NCI-H446 treated with DMSO at 0.1 percent for 48 hours (cell line): ENCODE measurements at regions not wholly inside any gene's neighbourhood (a gene's known extent, or its start where the extent isn't known, plus 50 kb on each side); places are given as distances from the start of the nearest gene placed in this dataset.
"Not testable (repeated sequence)": the region's sequence is repeated elsewhere in the genome, so short reads cannot be mapped to it uniquely, and the experiment has no call there.

ENCODE experiments used
- DNase-seq: peaks from one replicate; lab custom pipeline; 2025; lab: John Stamatoyannopoulos, UW

GRCh38 chr2:65605743-65606058 lies 173.3 kb upstream of the SPRED2 start:
- DNase-seq, result no peak

GRCh38 chr2:65605058-65605742 lies 172.8 kb upstream of the SPRED2 start:
- DNase-seq, result no peak

GRCh38 chr2:65604246-65604645 lies 171.8 kb upstream of the SPRED2 start:
- DNase-seq, result no peak

GRCh38 chr2:65602603-65603235 lies 170.3 kb upstream of the SPRED2 start:
- peak; percentile 74 for DNase-seq

- DNase-seq, result not testable (repeated sequence)
Observed at GRCh38 chr2:65600871-65601270, 168.5 kb upstream of the SPRED2 start.

GRCh38 chr2:65600351-65600750 lies 168.0 kb upstream of the SPRED2 start:
- not testable (repeated sequence) for DNase-seq

- no peak for DNase-seq
Observed at GRCh38 chr2:65599693-65600092, 167.3 kb upstream of the SPRED2 start.

GRCh38 chr2:65598996-65599395 lies 166.6 kb upstream of the SPRED2 start:
- DNase-seq, result no peak

GRCh38 chr2:65598264-65598663 lies 165.9 kb upstream of the SPRED2 start:
- no peak for DNase-seq

- DNase-seq, result no peak
Observed at GRCh38 chr2:65595630-65596029, 163.2 kb upstream of the SPRED2 start.

GRCh38 chr2:65594150-65594549 lies 161.8 kb upstream of the SPRED2 start:
- no peak for DNase-seq

- DNase-seq, result no peak
Observed at GRCh38 chr2:65589667-65590066, 157.3 kb upstream of the SPRED2 start.

GRCh38 chr2:65587779-65588178 lies 155.4 kb upstream of the SPRED2 start:
- no peak for DNase-seq

- DNase-seq, result no peak
Observed at GRCh38 chr2:65586516-65586915, 154.1 kb upstream of the SPRED2 start.

- no peak for DNase-seq
Observed at GRCh38 chr2:65583061-65583460, 150.7 kb upstream of the SPRED2 start.

- DNase-seq, result no peak
Observed at GRCh38 chr2:65582364-65582763, 150.0 kb upstream of the SPRED2 start.

GRCh38 chr2:65580824-65581223 lies 148.4 kb upstream of the SPRED2 start:
- DNase-seq, result no peak

GRCh38 chr2:65579506-65580235 lies 147.3 kb upstream of the SPRED2 start:
- DNase-seq, result no peak

GRCh38 chr2:65577654-65578053 lies 145.3 kb upstream of the SPRED2 start:
- no peak for DNase-seq

- DNase-seq, result no peak
Observed at GRCh38 chr2:65576861-65577601, 144.6 kb upstream of the SPRED2 start.

GRCh38 chr2:65576278-65576677 lies 143.9 kb upstream of the SPRED2 start:
- no peak for DNase-seq

GRCh38 chr2:65574993-65575392 lies 142.6 kb upstream of the SPRED2 start:
- no peak for DNase-seq
